ENCODE measurements at regions not wholly inside any gene's neighbourhood (a gene's known extent, or its start where the extent isn't known, plus 50 kb on each side); places are given as distances from the start of the nearest gene placed in this dataset.
"Not testable (repeated sequence)": the region's sequence is repeated elsewhere in the genome, so short reads cannot be mapped to it uniquely, and the experiment has no call there.

DNA sequence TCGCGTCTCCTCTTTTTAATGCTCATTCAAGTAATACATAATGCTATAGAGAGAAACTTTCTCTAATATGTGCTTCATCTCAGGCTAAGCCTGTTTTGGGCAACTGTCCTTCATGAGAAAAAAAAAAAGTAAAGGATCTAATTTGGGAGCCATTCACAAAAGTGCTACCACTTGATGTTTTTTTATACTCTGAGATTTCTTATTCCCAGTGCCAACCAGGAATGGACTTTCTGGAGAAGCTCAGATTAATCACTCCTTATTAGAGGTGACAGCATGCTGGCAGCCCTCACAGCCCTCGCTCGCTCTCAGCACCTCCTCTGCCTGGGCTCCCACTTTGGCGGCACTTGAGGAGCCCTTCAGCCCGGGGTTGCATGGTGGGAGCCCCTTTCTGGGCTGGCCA, 51.9 kb upstream of the CLEC6A start:
- not testable (repeated sequence) for TF ChIP-seq POLR2A (IDR thresholded peaks at IDR 0.05)
- TF ChIP-seq, protein P1, sequence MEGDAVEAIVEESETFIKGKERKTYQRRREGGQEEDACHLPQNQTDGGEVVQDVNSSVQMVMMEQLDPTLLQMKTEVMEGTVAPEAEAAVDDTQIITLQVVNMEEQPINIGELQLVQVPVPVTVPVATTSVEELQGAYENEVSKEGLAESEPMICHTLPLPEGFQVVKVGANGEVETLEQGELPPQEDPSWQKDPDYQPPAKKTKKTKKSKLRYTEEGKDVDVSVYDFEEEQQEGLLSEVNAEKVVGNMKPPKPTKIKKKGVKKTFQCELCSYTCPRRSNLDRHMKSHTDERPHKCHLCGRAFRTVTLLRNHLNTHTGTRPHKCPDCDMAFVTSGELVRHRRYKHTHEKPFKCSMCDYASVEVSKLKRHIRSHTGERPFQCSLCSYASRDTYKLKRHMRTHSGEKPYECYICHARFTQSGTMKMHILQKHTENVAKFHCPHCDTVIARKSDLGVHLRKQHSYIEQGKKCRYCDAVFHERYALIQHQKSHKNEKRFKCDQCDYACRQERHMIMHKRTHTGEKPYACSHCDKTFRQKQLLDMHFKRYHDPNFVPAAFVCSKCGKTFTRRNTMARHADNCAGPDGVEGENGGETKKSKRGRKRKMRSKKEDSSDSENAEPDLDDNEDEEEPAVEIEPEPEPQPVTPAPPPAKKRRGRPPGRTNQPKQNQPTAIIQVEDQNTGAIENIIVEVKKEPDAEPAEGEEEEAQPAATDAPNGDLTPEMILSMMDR (IDR thresholded peaks at IDR 0.05) = not testable (repeated sequence)
